ENCODE measurements at regions not wholly inside any gene's neighbourhood (a gene's known extent, or its start where the extent isn't known, plus 50 kb on each side); places are given as distances from the start of the nearest gene placed in this dataset.

- TF ChIP-seq CTCF (IDR thresholded peaks at IDR 0.05; ENCODE audit: poor library complexity) (no peak), EZH2phosphoT487 (IDR thresholded peaks at IDR 0.05; ENCODE audit: low read depth, severe bottlenecking, unreplicated experiment) (no peak)
These were observed 149.6 kb upstream of the PPP2R2D start for GRCh38 chr10:131750973-131751826.
